ENCODE measurements at regions not wholly inside any gene's neighbourhood (a gene's known extent, or its start where the extent isn't known, plus 50 kb on each side); places are given as distances from the start of the nearest gene placed in this dataset.
"Not testable (repeated sequence)": the region's sequence is repeated elsewhere in the genome, so short reads cannot be mapped to it uniquely, and the experiment has no call there.

- DNase-seq = no peak
These were observed 239.2 kb downstream of the ADGRD1 start for GRCh38 chr12:131192951-131193350.

GRCh38 chr12:131194166-131194565 lies 240.5 kb downstream of the ADGRD1 start:
- peak; percentile 44 for DNase-seq

- no peak for DNase-seq
These were observed 242.1 kb downstream of the ADGRD1 start for GRCh38 chr12:131195796-131196195.

GRCh38 chr12:131196220-131196619 lies 242.5 kb downstream of the ADGRD1 start:
- no peak for DNase-seq

- DNase-seq = no peak
These were observed 243.8 kb downstream of the ADGRD1 start for GRCh38 chr12:131197490-131197889.

GRCh38 chr12:131199221-131199620 lies 245.5 kb downstream of the ADGRD1 start:
- DNase-seq = no peak

GRCh38 chr12:131201912-131202311 lies 248.2 kb downstream of the ADGRD1 start:
- not testable (repeated sequence) for DNase-seq

GRCh38 chr12:131202592-131203378 lies 249.1 kb downstream of the ADGRD1 start:
- no peak for DNase-seq

- no peak for DNase-seq
These were observed 250.1 kb downstream of the ADGRD1 start for GRCh38 chr12:131203666-131204415.

GRCh38 chr12:131204416-131205274 lies 250.9 kb downstream of the ADGRD1 start:
- DNase-seq = no peak

- DNase-seq = not testable (repeated sequence)
These were observed 251.7 kb downstream of the ADGRD1 start for GRCh38 chr12:131205275-131205933.

GRCh38 chr12:131206630-131207299 lies 253.1 kb downstream of the ADGRD1 start:
- DNase-seq = not testable (repeated sequence)

- DNase-seq = not testable (repeated sequence)
These were observed 253.6 kb downstream of the ADGRD1 start for GRCh38 chr12:131207300-131207660.

- not testable (repeated sequence) for DNase-seq
These were observed 254.1 kb downstream of the ADGRD1 start for GRCh38 chr12:131207841-131208240.

- DNase-seq = no peak
These were observed 254.7 kb downstream of the ADGRD1 start for GRCh38 chr12:131208425-131208824.

GRCh38 chr12:131209082-131210070 lies 255.7 kb downstream of the ADGRD1 start:
- DNase-seq = no peak

GRCh38 chr12:131210506-131211339 lies 257.0 kb downstream of the ADGRD1 start:
- no peak for DNase-seq

- no peak for DNase-seq
These were observed 257.7 kb downstream of the ADGRD1 start for GRCh38 chr12:131211340-131211938.

GRCh38 chr12:131213896-131214442 lies 260.3 kb downstream of the ADGRD1 start:
- DNase-seq = no peak

Measured in hematopoietic multipotent progenitor cell treated with erythropoietin and hydrocortisone succinate and interleukin-3 and kit ligand, for 4 days (in vitro differentiated cells).